ENCODE measurements at regions not wholly inside any gene's neighbourhood (a gene's known extent, or its start where the extent isn't known, plus 50 kb on each side); places are given as distances from the start of the nearest gene placed in this dataset.

DNA sequence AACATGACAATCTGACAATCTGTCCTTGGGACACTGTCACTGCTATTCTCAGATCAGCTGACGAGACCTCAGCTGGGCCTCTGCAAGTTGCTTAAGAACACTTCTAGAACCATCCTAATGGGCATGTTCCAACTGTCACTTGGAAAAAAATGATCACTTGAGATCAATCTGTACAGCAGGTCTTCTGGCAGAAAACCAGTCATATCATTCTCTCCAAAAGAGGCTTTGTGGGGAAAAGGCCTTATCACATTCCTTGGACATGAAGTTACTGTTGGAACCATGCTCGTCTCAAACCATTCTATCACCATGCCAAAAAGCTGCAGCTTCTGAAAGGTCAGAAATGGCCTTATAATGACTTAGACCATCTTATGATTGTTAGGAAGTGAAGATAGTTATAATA lies 744.2 kb downstream of the USP25 start:
- TF ChIP-seq POLR2AphosphoS5 (IDR thresholded peaks at IDR 0.05; ENCODE audit: borderline replicate concordance, low read depth, low read length) (no peak), EZH2 (IDR thresholded peaks at IDR 0.05) (no peak), FOXP2 (optimal IDR thresholded peaks at IDR 0.05; ENCODE audit: control extremely low read depth, extremely low read length, insufficient read depth) (no peak)

All from SK-N-MC (cell line).